ENCODE measurements at regions not wholly inside any gene's neighbourhood (a gene's known extent, or its start where the extent isn't known, plus 50 kb on each side); places are given as distances from the start of the nearest gene placed in this dataset.
A peak's percentile ranks its signal among the peaks of the same experiment; 100 is the strongest.

GRCh38 chr12:76643438-76643837 is 83.9 kb upstream of the OSBPL8 start:
- POLR2A ChIA-PET, result no interaction called here
- CTCF ChIA-PET, result interaction anchor here (1.3 kb wide), 2 partner anchors 18 to 21 kb away, joined by 3 to 4 read pairs; no protein-coding TSS in a partner anchor
- peak; percentile 37 for DNase-seq (ENCODE audit: low read depth, low spot score)
- H3K4me3 ChIP-seq (ENCODE audit: low read depth, low read length), result no peak overlapping the region
- no peak for TF ChIP-seq CTCF (IDR thresholded peaks at IDR 0.05; ENCODE audit: insufficient read depth, low read length, missing control alignments)

GRCh38 chr12:76644950-76645349 is 85.4 kb upstream of the OSBPL8 start:
- POLR2A ChIA-PET, result no interaction called here
- H3K4me3 ChIP-seq (ENCODE audit: low read depth, low read length), result no peak overlapping the region
- DNase-seq (ENCODE audit: low read depth, low spot score), result no peak
- no peak for TF ChIP-seq CTCF (IDR thresholded peaks at IDR 0.05; ENCODE audit: insufficient read depth, low read length, missing control alignments)
- CTCF ChIA-PET, result interaction anchor here (1.7 kb wide), 1 partner anchor 146 kb away, joined by 8 read pairs; no protein-coding TSS in a partner anchor

GRCh38 chr12:76645934-76646333 is 86.4 kb upstream of the OSBPL8 start:
- no peak for DNase-seq (ENCODE audit: low read depth, low spot score)
- TF ChIP-seq CTCF (IDR thresholded peaks at IDR 0.05; ENCODE audit: insufficient read depth, low read length, missing control alignments), result no peak
- ChIA-PET CTCF (interaction anchor here (1.1 to 1.7 kb wide), 2 partner anchors 8 to 145 kb away, joined by 5 to 8 read pairs; no protein-coding TSS in a partner anchor), POLR2A (no interaction called here)
- no peak overlapping the region for H3K4me3 ChIP-seq (ENCODE audit: low read depth, low read length)

- ChIA-PET CTCF (interaction anchor here (1.1 to 1.7 kb wide), 2 partner anchors 8 to 144 kb away, joined by 5 to 8 read pairs; no protein-coding TSS in a partner anchor), POLR2A (no interaction called here)
- no peak for DNase-seq (ENCODE audit: low read depth, low spot score)
- TF ChIP-seq CTCF (IDR thresholded peaks at IDR 0.05; ENCODE audit: insufficient read depth, low read length, missing control alignments), result no peak
- no peak overlapping the region for H3K4me3 ChIP-seq (ENCODE audit: low read depth, low read length)
Measured at GRCh38 chr12:76646366-76646765, 86.8 kb upstream of the OSBPL8 start.

- no peak for DNase-seq (ENCODE audit: low read depth, low spot score)
- CTCF ChIA-PET, result interaction anchor here (1.6 kb wide), 1 partner anchor 141 kb away, joined by 4 read pairs; no protein-coding TSS in a partner anchor
- POLR2A ChIA-PET, result no interaction called here
- H3K4me3 ChIP-seq (ENCODE audit: low read depth, low read length), result no peak overlapping the region
- no peak for TF ChIP-seq CTCF (IDR thresholded peaks at IDR 0.05; ENCODE audit: insufficient read depth, low read length, missing control alignments)
Measured at GRCh38 chr12:76649099-76649498, 89.5 kb upstream of the OSBPL8 start.

GRCh38 chr12:76652402-76652801 is 92.8 kb upstream of the OSBPL8 start:
- no peak overlapping the region for H3K4me3 ChIP-seq (ENCODE audit: low read depth, low read length)
- POLR2A ChIA-PET, result no interaction called here
- CTCF ChIA-PET, result interaction anchor here (0.5 kb wide), 1 partner anchor 1083 kb away, joined by 3 read pairs; no protein-coding TSS in a partner anchor
- no peak for TF ChIP-seq CTCF (IDR thresholded peaks at IDR 0.05; ENCODE audit: insufficient read depth, low read length, missing control alignments)
- DNase-seq (ENCODE audit: low read depth, low spot score), result no peak

Measured in AG04449 (cell line).